PC-3 (cell line): ENCODE measurements at regions not wholly inside any gene's neighbourhood (a gene's known extent, or its start where the extent isn't known, plus 50 kb on each side); places are given as distances from the start of the nearest gene placed in this dataset.
A peak's percentile ranks its signal among the peaks of the same experiment; 100 is the strongest.

Experiments
- ATAC-seq: fragments of 200-7000 bp; cut with Tn5 transposase; 2 replicates; pipeline ENCODE4 v1.9.1; 2020; ENCODE audit warnings: mild to moderate bottlenecking, moderate library complexity
- BruUV-seq: library from RNA; stranded (reverse); fragments of 400-500 nt; replicated peaks from 2 replicates; lab custom pipeline; 2021; lab: Mats Ljungman, UMichigan
- CTCF ChIA-PET: fragments of 300-600 bp; sonication (Branson Sonifier 250); formaldehyde crosslinking; loops from one replicate; lab custom pipeline; 2022; ENCODE audit warnings: antibody characterized with exemption; lab: Charles Lee
- POLR2A ChIA-PET: fragments of 300-600 bp; sonication (Branson Sonifier 250); formaldehyde crosslinking; loops from one replicate; lab custom pipeline; 2022; ENCODE audit warnings: antibody characterized with exemption; ENCODE audit not compliant: unreplicated experiment; lab: Charles Lee
- DNase-seq: peaks from one replicate; pipeline ENCODE4 v3.0.0-alpha.2; 2015
- H2AFZ ChIP-seq: fragments of 300-600 bp; sonication (generic); 2 replicates; pipeline ENCODE4 v1.6.0; 2016; ENCODE audit warnings: antibody characterized with exemption, low read length
- H3F3A ChIP-seq: fragments of 300-600 bp; sonication (generic); one replicate; pipeline ENCODE4 v1.6.0; 2017; ENCODE audit warnings: antibody characterized with exemption, low read length, control low read depth, mild to moderate bottlenecking; ENCODE audit not compliant: unreplicated experiment
- H3K27ac ChIP-seq: fragments of 300-600 bp; sonication (generic); 2 replicates; pipeline ENCODE4 v1.5.1; 2016; ENCODE audit warnings: mild to moderate bottlenecking, low read length
- H3K27me3 ChIP-seq: fragments of 300-600 bp; sonication (generic); 2 replicates; pipeline ENCODE4 v1.6.1; 2016; ENCODE audit warnings: low read length, mixed read lengths
- H3K36me3 ChIP-seq: fragments of 300-600 bp; sonication (generic); 2 replicates; pipeline ENCODE4 v1.6.1; 2016; ENCODE audit warnings: low read depth, mixed run types, low read length, mixed read lengths
- H3K4me1 ChIP-seq: fragments of 300-600 bp; sonication (generic); 2 replicates; pipeline ENCODE4 v1.5.1; 2016; ENCODE audit warnings: low read length; ENCODE audit not compliant: insufficient read depth
- H3K4me2 ChIP-seq: fragments of 300-600 bp; sonication (generic); 2 replicates; pipeline ENCODE4 v1.6.0; 2016; ENCODE audit warnings: low read length
- H3K4me3 ChIP-seq: fragments of 300-600 bp; sonication (generic); 2 replicates; pipeline ENCODE4 v1.5.1; 2016; ENCODE audit warnings: mild to moderate bottlenecking, low read length, mixed read lengths
- H3K79me2 ChIP-seq: fragments of 300-600 bp; sonication (generic); 2 replicates; pipeline ENCODE4 v1.6.1; 2017; ENCODE audit warnings: low read length, mixed read lengths
- H3K9ac ChIP-seq: fragments of 300-600 bp; sonication (generic); 2 replicates; pipeline ENCODE4 v1.6.0; 2016; ENCODE audit warnings: mild to moderate bottlenecking, low read length
- H3K9me2 ChIP-seq: fragments of 300-600 bp; sonication (generic); replicated peaks from 2 replicates; pipeline ENCODE4 v1.6.1; 2016; ENCODE audit warnings: mixed run types, low read length, mixed read lengths
- H3K9me3 ChIP-seq: fragments of 300-600 bp; sonication (generic); 2 replicates; pipeline ENCODE4 v1.6.1; 2016; ENCODE audit warnings: low read length, mixed read lengths
- H4K20me1 ChIP-seq: fragments of 300-600 bp; sonication (generic); 2 replicates; pipeline ENCODE4 v1.6.1; 2016; ENCODE audit warnings: low read length, mixed read lengths
- CTCF ChIP-seq: fragments of 300-600 bp; sonication (generic); conservative IDR thresholded peaks from 2 replicates; pipeline ENCODE4 v1.5.1; 2017; ENCODE audit warnings: antibody characterized with exemption, low read depth, mild to moderate bottlenecking, low read length
- EZH2 ChIP-seq: fragments of 300-600 bp; sonication (generic); IDR thresholded peaks from one replicate; pipeline ENCODE4 v1.6.1; 2017; ENCODE audit warnings: antibody characterized with exemption, mild to moderate bottlenecking, low read length; ENCODE audit not compliant: unreplicated experiment
- EZH2phosphoT487 ChIP-seq: fragments of 300-600 bp; sonication (generic); IDR thresholded peaks from 2 replicates; pipeline ENCODE4 v1.6.1; 2018; ENCODE audit warnings: mild to moderate bottlenecking, antibody characterized with exemption, low read length, borderline replicate concordance
- intact Hi-C: fragments of 100-400 bp; cut with micrococcal nuclease; formaldehyde crosslinking; loops from 2 replicates; pipeline ENCODE4 v1.9.0; 2023

- no peak overlapping the region for H3K27ac ChIP-seq
- H3K27me3 ChIP-seq: no peaks in the 10 kb centered on the region
- ATAC-seq: peak; percentile 73
- no peak overlapping the region for H2AFZ ChIP-seq
- no peaks in the 10 kb centered on the region for H4K20me1 ChIP-seq
- no peaks in the 10 kb centered on the region; the same call in 1 of the 2 replicates for H3K36me3 ChIP-seq
- no TSS peak for BruUV-seq
- H3F3A ChIP-seq: no peaks in the 10 kb centered on the region
- peak; percentile 72 for DNase-seq
- H3K9me2 ChIP-seq: no peaks in the 10 kb centered on the region
- CTCF ChIA-PET: no interaction called here
- peak; percentile 89 for TF ChIP-seq CTCF
- no peak for TF ChIP-seq EZH2
- H3K4me2 ChIP-seq: peak overlapping the region; percentile 51
- POLR2A ChIA-PET: no interaction called here
- no peaks in the 10 kb centered on the region for H3K9me3 ChIP-seq
- no peak overlapping the region for H3K9ac ChIP-seq
- no peak overlapping the region for H3K4me3 ChIP-seq
- no peaks in the 10 kb centered on the region for H3K79me2 ChIP-seq
- intact Hi-C loops: loop anchor here (1.0 to 5.0 kb wide), 6 partner anchors 236 to 1084 kb away; no protein-coding TSS in a partner anchor
- no peaks in the 10 kb centered on the region for H3K4me1 ChIP-seq
Measured at GRCh38 chr6:119742188-119742803, 392.7 kb upstream of the MAN1A1 start.

GRCh38 chr6:119739769-119740168 lies 390.2 kb upstream of the MAN1A1 start:
- Histone ChIP-seq H3K27ac (no peak overlapping the region), H3K79me2 (no peaks in the 10 kb centered on the region), H3K9ac (no peak overlapping the region), H3K36me3 (no peaks in the 10 kb centered on the region; the same call in 1 of the 2 replicates), H3K4me3 (no peak overlapping the region), H3F3A (no peaks in the 10 kb centered on the region), H3K9me2 (no peaks in the 10 kb centered on the region), H3K9me3 (no peaks in the 10 kb centered on the region), H3K27me3 (no peaks in the 10 kb centered on the region), H4K20me1 (no peaks in the 10 kb centered on the region), H3K4me2 (no peak overlapping the region), H3K4me1 (no peaks in the 10 kb centered on the region), H2AFZ (no peak overlapping the region)
- no TSS peak for BruUV-seq
- ATAC-seq (no peak), DNase-seq (no peak)
- no peak for TF ChIP-seq EZH2phosphoT487
- CTCF ChIA-PET: no interaction called here
- POLR2A ChIA-PET: no interaction called here
- intact Hi-C loops: loop anchor here (5.0 kb wide), 2 partner anchors 592 to 638 kb away; no protein-coding TSS in a partner anchor

GRCh38 chr6:119738425-119738824 lies 388.9 kb upstream of the MAN1A1 start:
- no peaks in the 10 kb centered on the region for H4K20me1 ChIP-seq
- H3K27ac ChIP-seq: no peak overlapping the region
- ChIA-PET CTCF (no interaction called here), POLR2A (no interaction called here)
- no peaks in the 10 kb centered on the region; the same call in 1 of the 2 replicates for H3K36me3 ChIP-seq
- intact Hi-C loops: no loop called here
- TF ChIP-seq CTCF (no peak), EZH2 (no peak), EZH2phosphoT487 (no peak)
- H3K9ac ChIP-seq: no peak overlapping the region
- H3F3A ChIP-seq: no peaks in the 10 kb centered on the region
- no peaks in the 10 kb centered on the region for H3K27me3 ChIP-seq
- H3K9me3 ChIP-seq: no peaks in the 10 kb centered on the region
- H2AFZ ChIP-seq: no peak overlapping the region
- no TSS peak for BruUV-seq
- H3K79me2 ChIP-seq: no peaks in the 10 kb centered on the region
- ATAC-seq (no peak), DNase-seq (no peak)
- no peak overlapping the region for H3K4me2 ChIP-seq
- H3K4me1 ChIP-seq: no peaks in the 10 kb centered on the region
- H3K4me3 ChIP-seq: no peak overlapping the region
- no peaks in the 10 kb centered on the region for H3K9me2 ChIP-seq
